Neural cell (in vitro differentiated cells): ENCODE measurements at regions not wholly inside any gene's neighbourhood (a gene's known extent, or its start where the extent isn't known, plus 50 kb on each side); places are given as distances from the start of the nearest gene placed in this dataset.

Experiments used
- H2AFZ ChIP-seq: fragments of 200-600, 300-800 bp; sonication (generic), shearing (Covaris generic); 2 replicates; pipeline ENCODE4 v1.6.0; 2014; ENCODE audit warnings: low read depth, mild to moderate bottlenecking, antibody characterized with exemption, low read length, moderate library complexity
- H3F3A ChIP-seq: fragments of 200-600 bp; shearing (Covaris generic); 2 replicates; pipeline ENCODE4 v1.6.1; 2016; ENCODE audit warnings: mild to moderate bottlenecking, moderate library complexity, mixed read lengths, antibody characterized with exemption, low read length; ENCODE audit not compliant: insufficient read depth, poor library complexity, severe bottlenecking
- H3K27ac ChIP-seq: fragments of 200-600, 300-800 bp; sonication (generic), shearing (Covaris generic); 2 replicates; pipeline ENCODE4 v1.5.1; 2014; ENCODE audit warnings: mild to moderate bottlenecking, low read length, moderate library complexity
- H3K27me3 ChIP-seq: fragments of 300-800, 200-600 bp; sonication (generic), shearing (Covaris generic); 2 replicates; pipeline ENCODE4 v1.6.0; 2014; ENCODE audit warnings: mild to moderate bottlenecking, low read depth, low read length, moderate library complexity; ENCODE audit not compliant: insufficient read depth
- H3K36me3 ChIP-seq: fragments of 300-800, 200-600 bp; sonication (generic), shearing (Covaris generic); 2 replicates; pipeline ENCODE4 v1.5.1; 2014; ENCODE audit warnings: mild to moderate bottlenecking, antibody characterized with exemption, low read length, moderate library complexity; ENCODE audit not compliant: insufficient read depth
- H3K4me2 ChIP-seq: fragments of 300-800, 200-600 bp; sonication (generic), shearing (Covaris generic); 2 replicates; pipeline ENCODE4 v1.6.0; 2014; ENCODE audit warnings: mild to moderate bottlenecking, low read length
- H3K4me3 ChIP-seq: fragments of 300-800, 200-600 bp; sonication (generic), shearing (Covaris generic); 2 replicates; pipeline ENCODE4 v1.5.1; 2014; ENCODE audit warnings: mild to moderate bottlenecking, low read length, moderate library complexity
- H3K79me2 ChIP-seq: fragments of 200-600 bp; shearing (Covaris generic); replicated peaks from 2 replicates; pipeline ENCODE4 v1.6.0; 2014; ENCODE audit warnings: mild to moderate bottlenecking, low read length, moderate library complexity; ENCODE audit not compliant: insufficient read depth
- H3K9ac ChIP-seq: fragments of 300-800, 200-600 bp; sonication (generic), shearing (Covaris generic); 2 replicates; pipeline ENCODE4 v1.6.1; 2016; ENCODE audit warnings: mild to moderate bottlenecking, low read length, mixed read lengths
- H3K9me2 ChIP-seq: fragments of 200-600 bp; shearing (Covaris generic); 2 replicates; pipeline ENCODE4 v1.6.1; 2016; ENCODE audit warnings: mild to moderate bottlenecking, low read length, mixed read lengths; ENCODE audit not compliant: insufficient read depth
- H3K9me3 ChIP-seq: fragments of 200-600, 300-800 bp; sonication (generic), shearing (Covaris generic); 2 replicates; pipeline ENCODE4 v1.6.1; 2016; ENCODE audit warnings: mild to moderate bottlenecking, mixed run types, low read length, moderate library complexity, mixed read lengths
- H4K20me1 ChIP-seq: fragments of 200-600 bp; shearing (Covaris generic); 2 replicates; pipeline ENCODE4 v1.6.1; 2016; ENCODE audit warnings: mild to moderate bottlenecking, mixed run types; ENCODE audit not compliant: insufficient read depth
- CTCF ChIP-seq: fragments of 450-650 bp; IDR thresholded peaks from 2 replicates; pipeline ENCODE4 v1.5.1; 2014; ENCODE audit warnings: antibody characterized with exemption, mild to moderate bottlenecking, moderate library complexity; ENCODE audit not compliant: poor library complexity, severe bottlenecking
- EZH2 ChIP-seq: fragments of 200-600, 300-800 bp; shearing (Covaris generic), sonication (generic); IDR thresholded peaks from 2 replicates; pipeline ENCODE4 v1.6.1; 2014; ENCODE audit warnings: antibody characterized with exemption, low read length, borderline replicate concordance, mild to moderate bottlenecking; ENCODE audit not compliant: insufficient read depth, poor library complexity, severe bottlenecking
- MXI1 ChIP-seq: fragments of 450-650 bp; conservative IDR thresholded peaks from 2 replicates; pipeline ENCODE4 v1.6.1; 2014; ENCODE audit warnings: antibody characterized with exemption, mild to moderate bottlenecking; ENCODE audit not compliant: poor library complexity, severe bottlenecking
- RAD21 ChIP-seq: fragments of 450-650 bp; conservative IDR thresholded peaks from 2 replicates; pipeline ENCODE4 v1.6.1; 2014; ENCODE audit warnings: antibody characterized with exemption, mild to moderate bottlenecking, moderate library complexity
- TAF1 ChIP-seq: IDR thresholded peaks from 2 replicates; pipeline ENCODE4 v1.6.1; 2012; ENCODE audit warnings: low read depth

- H3K36me3 ChIP-seq = no peaks in the 10 kb centered on the region
- H2AFZ ChIP-seq = no peak overlapping the region
- no peak overlapping the region for H3K9ac ChIP-seq
- no peaks in the 10 kb centered on the region for H3K9me3 ChIP-seq
- H4K20me1 ChIP-seq = no peaks in the 10 kb centered on the region
- no peaks in the 10 kb centered on the region for H3F3A ChIP-seq
- H3K27ac ChIP-seq = no peak overlapping the region
- no peak overlapping the region for H3K4me2 ChIP-seq
- H3K4me3 ChIP-seq = no peak overlapping the region
- no peak for TF ChIP-seq MXI1
- no peak for TF ChIP-seq EZH2
- no peak for TF ChIP-seq CTCF
- TF ChIP-seq RAD21 = no peak
- TF ChIP-seq TAF1 = no peak
- no peaks in the 10 kb centered on the region for H3K79me2 ChIP-seq
- H3K9me2 ChIP-seq = no peaks in the 10 kb centered on the region
- H3K27me3 ChIP-seq = no peaks in the 10 kb centered on the region
Observed at GRCh38 chrX:107398115-107398514, 51.3 kb upstream of the FRMPD3 start.
